Central memory CD4-positive, alpha-beta T cell (primary cell): ENCODE measurements at regions not wholly inside any gene's neighbourhood (a gene's known extent, or its start where the extent isn't known, plus 50 kb on each side); places are given as distances from the start of the nearest gene placed in this dataset.
"Not testable (repeated sequence)": the region's sequence is repeated elsewhere in the genome, so short reads cannot be mapped to it uniquely, and the experiment has no call there.

Experiments used
- DNase-seq: peaks from one replicate; pipeline ENCODE4 v3.0.0; 2022

DNA sequence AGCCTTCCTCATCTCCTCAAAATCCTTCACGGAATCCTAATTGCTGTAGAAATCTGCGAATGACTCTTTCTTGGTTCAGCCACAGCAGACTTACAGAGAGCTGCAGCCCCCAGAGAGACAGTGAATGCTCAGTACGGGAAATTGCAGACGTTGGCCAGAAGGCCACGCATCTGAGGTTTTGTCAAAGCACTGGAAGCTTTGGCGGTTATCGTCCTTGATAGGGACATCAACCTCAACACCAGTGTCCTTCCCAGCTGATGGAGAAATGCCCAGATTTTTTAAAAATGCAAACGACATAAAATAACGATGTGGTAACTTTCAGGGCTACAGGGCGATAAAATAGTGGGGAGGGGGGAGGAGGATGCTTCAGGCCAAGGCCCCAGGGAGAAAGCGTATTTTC is 166.6 kb upstream of the CIBAR2 start:
- no peak for DNase-seq

DNA sequence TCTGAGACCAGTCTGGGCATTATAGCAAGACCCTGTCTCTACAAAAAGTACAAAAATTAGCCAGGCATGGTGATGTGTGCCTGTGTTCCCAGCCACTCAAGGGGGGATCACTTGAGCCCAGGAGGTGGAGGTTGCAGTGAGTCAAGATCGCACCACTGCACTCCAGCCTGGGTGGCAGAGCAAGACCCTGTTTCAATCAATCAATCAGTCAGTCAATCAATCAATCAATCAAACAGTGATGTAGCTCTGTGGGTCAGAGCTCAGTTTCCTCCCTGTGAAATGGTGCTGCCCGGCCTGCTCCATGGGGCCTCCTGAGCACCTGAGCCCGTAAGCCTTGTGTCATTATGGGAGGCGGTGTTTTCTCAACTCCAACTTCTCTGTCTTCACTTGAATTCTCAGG is 167.1 kb upstream of the CIBAR2 start:
- no peak for DNase-seq

- DNase-seq, result no peak
These were observed 167.7 kb upstream of the CIBAR2 start for GRCh38 chr16:85279825-85280545.

- no peak for DNase-seq
These were observed 168.9 kb upstream of the CIBAR2 start for GRCh38 chr16:85281181-85281580.

DNA sequence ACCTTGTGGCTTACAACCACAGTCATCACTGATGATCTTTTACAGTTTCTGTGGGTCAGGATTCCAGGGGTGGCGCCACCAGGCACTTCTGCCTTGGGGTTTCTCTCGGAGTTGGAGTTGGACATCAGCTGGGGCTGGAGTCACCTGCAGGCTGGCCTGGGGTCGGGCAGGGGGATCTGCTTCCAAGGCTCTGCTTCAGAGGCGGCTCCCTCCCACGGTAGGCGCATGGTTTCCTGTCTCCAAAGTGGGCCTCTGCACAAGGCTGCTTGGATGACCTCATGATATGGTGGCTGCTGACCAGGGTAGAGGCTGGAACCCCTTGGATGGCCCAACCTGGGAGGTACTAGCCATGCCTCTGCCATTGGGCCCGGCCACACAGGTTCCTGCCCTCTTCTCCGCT is 170.6 kb upstream of the CIBAR2 start:
- no peak for DNase-seq

GRCh38 chr16:85283305-85284050 is 171.2 kb upstream of the CIBAR2 start:
- no peak for DNase-seq

GRCh38 chr16:85284141-85284817 is 172.0 kb upstream of the CIBAR2 start:
- no peak for DNase-seq

- no peak for DNase-seq
These were observed 173.4 kb upstream of the CIBAR2 start for GRCh38 chr16:85285681-85286065.

DNA sequence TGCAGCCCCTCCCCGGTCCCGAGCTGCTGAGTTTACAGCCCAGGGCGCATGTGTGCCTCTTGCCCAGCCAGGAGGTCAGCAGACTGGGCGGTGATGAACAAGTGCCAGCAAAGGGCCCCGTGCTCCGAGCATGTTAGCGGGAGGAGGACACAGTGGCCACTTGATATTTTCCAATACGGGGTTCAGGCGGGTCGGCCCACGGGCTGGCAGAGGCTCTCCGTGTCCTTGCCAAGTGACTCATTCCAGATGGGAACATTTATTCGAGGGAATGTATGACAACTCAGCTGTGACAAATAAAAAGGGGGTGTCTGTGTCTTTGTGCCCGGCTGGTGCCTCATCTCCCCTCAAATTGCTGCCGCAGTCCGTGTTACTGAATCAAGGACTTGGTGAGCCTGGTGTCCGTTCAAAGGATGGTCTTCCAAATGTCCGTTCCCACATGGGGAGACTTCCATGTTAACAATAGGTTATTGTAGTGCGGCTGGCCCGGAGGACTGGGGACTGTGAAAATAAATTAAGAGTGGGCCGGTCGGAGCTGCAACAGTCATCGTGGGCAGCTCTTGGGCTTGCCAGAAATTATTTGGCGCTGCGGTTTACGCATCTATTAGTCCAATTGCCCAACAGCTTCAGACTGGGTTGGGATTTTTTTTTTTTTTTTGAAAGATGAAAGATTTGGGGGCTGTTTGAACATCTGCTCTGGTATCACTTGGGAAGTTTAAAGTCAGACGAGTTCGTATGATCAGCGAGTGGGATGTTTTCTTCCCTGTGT is 174.0 kb upstream of the CIBAR2 start:
- no peak for DNase-seq

GRCh38 chr16:85286951-85287814 is 174.9 kb upstream of the CIBAR2 start:
- DNase-seq, result no peak

DNA sequence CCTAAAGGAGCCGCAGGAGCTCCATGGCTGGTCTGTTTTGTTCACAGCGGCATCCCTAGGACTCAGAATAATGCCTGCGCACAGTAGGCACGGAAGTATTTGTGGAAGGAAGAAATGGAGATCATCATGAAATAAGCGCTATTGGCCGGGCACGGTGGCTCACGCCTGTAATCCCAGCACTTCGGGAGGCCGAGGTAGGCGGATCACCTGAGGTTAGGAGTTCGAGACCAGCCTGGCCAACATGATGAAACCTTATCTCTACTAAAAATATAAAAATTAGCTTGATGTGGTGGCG is 175.5 kb upstream of the CIBAR2 start:
- not testable (repeated sequence) for DNase-seq

DNA sequence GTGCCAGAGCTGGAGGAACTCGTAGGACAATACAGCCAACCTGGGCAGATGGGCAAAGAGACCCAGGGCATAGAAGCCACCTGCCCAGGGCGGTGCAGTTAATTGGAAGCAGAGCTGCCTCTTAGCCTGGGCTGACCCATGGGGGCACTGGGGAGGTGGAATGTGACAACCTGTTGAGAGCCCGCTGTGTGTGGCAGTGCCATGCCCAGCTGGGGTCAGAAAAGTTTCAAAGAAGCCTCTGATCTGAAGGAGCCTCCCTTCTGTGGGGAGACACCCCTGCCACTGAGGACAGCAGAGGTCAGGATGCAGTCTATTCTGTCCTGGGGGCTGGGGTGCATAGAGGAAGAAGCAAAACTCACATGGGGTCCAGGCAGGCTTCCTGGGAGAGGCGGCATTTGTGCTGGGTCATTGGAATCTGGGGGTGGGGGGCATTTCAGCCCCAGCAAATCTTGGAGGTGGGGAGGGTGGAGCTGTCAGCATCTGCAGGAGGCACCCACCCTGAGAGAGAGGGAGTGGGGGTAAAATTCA is 176.1 kb upstream of the CIBAR2 start:
- no peak for DNase-seq

GRCh38 chr16:85288869-85289660 is 176.8 kb upstream of the CIBAR2 start:
- DNase-seq, result no peak

DNA sequence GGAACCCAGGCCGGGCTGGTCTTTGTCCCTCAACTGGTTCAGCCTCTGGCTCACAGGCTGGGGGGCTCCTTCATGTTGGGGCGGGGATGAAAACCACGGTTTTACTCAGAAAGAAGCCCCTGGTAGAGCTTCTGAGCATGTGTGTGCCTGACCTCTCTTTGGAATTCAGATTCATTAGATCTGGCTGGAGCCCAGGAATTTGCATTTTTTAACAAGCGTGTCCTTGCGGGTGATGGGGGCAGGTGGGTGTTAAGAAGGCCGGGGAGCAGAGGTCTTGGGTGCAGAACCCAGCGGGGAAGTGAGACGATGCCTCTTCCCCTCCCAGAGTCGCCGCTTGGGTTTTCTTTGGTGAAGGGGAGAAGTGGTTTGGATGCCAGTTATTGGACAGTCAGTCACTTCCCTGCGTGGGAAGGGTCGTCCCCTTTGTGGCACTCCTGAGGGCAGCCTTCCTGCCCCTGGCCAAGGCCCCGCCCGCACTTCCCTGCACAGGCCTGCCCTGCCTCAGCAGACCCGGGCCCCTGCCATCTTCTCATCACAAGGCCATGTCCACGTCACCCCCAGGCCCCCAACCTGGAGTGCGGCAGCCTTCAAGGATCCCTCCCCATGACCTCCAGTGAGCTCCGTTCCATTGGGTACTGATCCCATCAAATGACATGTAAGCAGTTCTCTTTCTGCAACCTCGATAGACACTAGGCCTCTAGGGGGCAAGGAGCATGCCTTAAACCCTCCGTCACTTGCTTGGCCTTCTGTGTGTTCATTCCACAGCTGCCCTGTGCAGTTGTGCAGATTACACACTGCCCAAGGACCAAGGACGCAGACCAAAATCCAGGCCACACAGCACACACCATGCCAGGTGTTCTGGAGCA is 177.7 kb upstream of the CIBAR2 start:
- DNase-seq, result no peak

- DNase-seq, result no peak
These were observed 178.5 kb upstream of the CIBAR2 start for GRCh38 chr16:85290626-85291301.

GRCh38 chr16:85291302-85292148 is 179.3 kb upstream of the CIBAR2 start:
- DNase-seq, result no peak

DNA sequence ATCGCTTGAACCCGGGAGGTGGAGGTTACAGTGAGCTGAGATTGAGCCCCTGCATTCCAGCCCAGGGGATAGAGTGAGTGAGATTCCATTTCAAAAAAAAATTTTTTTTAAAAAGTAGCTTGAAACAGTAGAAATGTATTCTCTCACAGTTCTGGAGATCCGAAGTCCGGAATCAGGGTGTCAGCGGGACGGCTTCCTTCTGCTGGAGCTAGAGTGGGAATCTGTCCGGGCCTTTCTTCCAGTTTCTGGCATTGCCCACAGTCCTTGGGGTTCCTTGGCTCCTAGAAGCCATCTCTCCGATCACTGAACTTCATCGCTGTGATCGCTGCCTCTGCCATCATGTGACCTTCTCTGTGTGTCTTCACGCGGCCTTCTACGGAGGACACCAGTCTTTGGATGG is 181.2 kb upstream of the CIBAR2 start:
- DNase-seq, result no peak

DNA sequence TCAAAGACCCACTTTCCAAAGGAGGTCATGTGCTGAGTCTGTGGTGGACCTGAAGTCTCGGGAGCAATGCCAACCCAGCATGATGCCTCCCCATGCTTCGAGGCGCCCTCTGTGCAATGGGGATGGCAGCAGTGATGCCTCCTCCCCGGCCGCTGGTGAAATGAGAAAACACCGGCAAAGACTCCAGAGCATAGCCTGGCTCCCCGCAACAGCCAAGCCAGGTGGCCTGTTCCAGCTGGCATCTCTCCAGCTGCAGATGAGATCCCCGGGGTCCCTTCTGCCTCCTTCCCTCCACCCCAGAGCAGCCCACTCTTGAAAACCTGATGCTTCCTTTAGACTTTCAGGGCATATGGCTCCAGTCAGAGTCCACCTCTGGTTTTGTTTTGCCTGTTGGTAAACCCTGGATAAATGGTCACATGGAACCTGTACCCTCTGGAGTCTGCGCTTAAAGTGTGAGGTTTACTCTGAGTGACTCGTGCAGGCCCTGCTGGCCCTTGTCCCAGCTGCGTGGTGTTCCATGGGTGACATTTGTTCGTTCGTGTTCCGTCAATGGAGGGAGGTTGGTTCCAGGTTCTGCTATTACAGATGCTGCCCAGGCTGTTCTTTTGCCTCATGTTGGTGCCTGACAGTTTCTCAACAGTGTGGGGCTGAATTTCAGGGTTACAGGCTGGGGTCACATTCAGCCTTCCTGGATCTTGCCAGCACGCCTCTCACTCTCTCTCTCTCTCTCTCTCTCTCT is 181.8 kb upstream of the CIBAR2 start:
- DNase-seq, result no peak
